ENCODE measurements at regions not wholly inside any gene's neighbourhood (a gene's known extent, or its start where the extent isn't known, plus 50 kb on each side); places are given as distances from the start of the nearest gene placed in this dataset.

- H2AFZ ChIP-seq = no peak overlapping the region
- H3K4me2 ChIP-seq = no peak overlapping the region
- H3K4me3 ChIP-seq = no peak overlapping the region
- no peaks in the 10 kb centered on the region for H3K79me2 ChIP-seq (replicated peaks; ENCODE audit: insufficient read depth)
- Mint-ChIP-seq H3K27me3 (ENCODE audit: insufficient read depth, low read depth, poor library complexity) (peaks cover 1% of the 10 kb centered on the region), H3K9me3 (no peaks in the 10 kb centered on the region), H3K27ac (no peak overlapping the region), H3K4me1 (no peaks in the 10 kb centered on the region), H3K4me3 (no peak overlapping the region), H3K36me3 (ENCODE audit: low read depth) (no peaks in the 10 kb centered on the region)
- DNase-seq (ENCODE audit: low spot score) (no peak), ATAC-seq (no peak)
- H3K27me3 ChIP-seq (ENCODE audit: insufficient read depth) = no peaks in the 10 kb centered on the region
- H3K9me2 ChIP-seq (ENCODE audit: insufficient read depth) = no peaks in the 10 kb centered on the region
- no peaks in the 10 kb centered on the region for H4K20me1 ChIP-seq (replicated peaks; ENCODE audit: insufficient read depth)
- no peaks in the 10 kb centered on the region for H3F3A ChIP-seq (replicated peaks; ENCODE audit: low read depth)
- H3K36me3 ChIP-seq (ENCODE audit: insufficient read depth) = no peaks in the 10 kb centered on the region
- no peaks in the 10 kb centered on the region for H3K4me1 ChIP-seq (ENCODE audit: insufficient read depth)
- no peak for TF ChIP-seq ZNF114 (CRISPR knock-in tag; IDR thresholded peaks at IDR 0.05)
- no peak overlapping the region for H3K27ac ChIP-seq (ENCODE audit: low read depth)
Observed at GRCh38 chr18:73656691-73657090, 490.9 kb downstream of the FBXO15 start.

- H3K4me3 Mint-ChIP-seq = no peak overlapping the region
- H3K27ac Mint-ChIP-seq = no peak overlapping the region
- Histone ChIP-seq H4K20me1 (replicated peaks; ENCODE audit: insufficient read depth) (no peaks in the 10 kb centered on the region), H2AFZ (no peak overlapping the region), H3K79me2 (replicated peaks; ENCODE audit: insufficient read depth) (no peaks in the 10 kb centered on the region), H3K4me2 (no peak overlapping the region), H3K36me3 (ENCODE audit: insufficient read depth) (no peaks in the 10 kb centered on the region), H3K9me2 (ENCODE audit: insufficient read depth) (no peaks in the 10 kb centered on the region), H3K4me1 (ENCODE audit: insufficient read depth) (no peaks in the 10 kb centered on the region), H3F3A (replicated peaks; ENCODE audit: low read depth) (no peaks in the 10 kb centered on the region), H3K4me3 (no peak overlapping the region), H3K27me3 (ENCODE audit: insufficient read depth) (no peaks in the 10 kb centered on the region), H3K27ac (ENCODE audit: low read depth) (no peak overlapping the region)
- no peaks in the 10 kb centered on the region for H3K4me1 Mint-ChIP-seq
- H3K36me3 Mint-ChIP-seq (ENCODE audit: low read depth) = no peaks in the 10 kb centered on the region
- DNase-seq (ENCODE audit: low spot score) (no peak), ATAC-seq (no peak)
- H3K9me3 Mint-ChIP-seq = no peaks in the 10 kb centered on the region
- peaks cover 1% of the 10 kb centered on the region for H3K27me3 Mint-ChIP-seq (ENCODE audit: insufficient read depth, low read depth, poor library complexity)
- no peak for TF ChIP-seq NANOG (IDR thresholded peaks at IDR 0.05; ENCODE audit: borderline replicate concordance)
Observed at GRCh38 chr18:73653827-73654226, 493.8 kb downstream of the FBXO15 start.

GRCh38 chr18:73653251-73653650 is 494.4 kb downstream of the FBXO15 start:
- Histone ChIP-seq H3K4me3 (no peak overlapping the region), H3K27ac (ENCODE audit: low read depth) (no peak overlapping the region), H3K4me1 (ENCODE audit: insufficient read depth) (no peaks in the 10 kb centered on the region), H2AFZ (no peak overlapping the region), H3K4me2 (no peak overlapping the region), H3K79me2 (replicated peaks; ENCODE audit: insufficient read depth) (no peaks in the 10 kb centered on the region), H3K36me3 (ENCODE audit: insufficient read depth) (no peaks in the 10 kb centered on the region), H4K20me1 (replicated peaks; ENCODE audit: insufficient read depth) (no peaks in the 10 kb centered on the region), H3K27me3 (ENCODE audit: insufficient read depth) (no peaks in the 10 kb centered on the region), H3F3A (replicated peaks; ENCODE audit: low read depth) (no peaks in the 10 kb centered on the region), H3K9me2 (ENCODE audit: insufficient read depth) (no peaks in the 10 kb centered on the region)
- no peak overlapping the region for H3K27ac Mint-ChIP-seq
- no peaks in the 10 kb centered on the region for H3K4me1 Mint-ChIP-seq
- no peaks in the 10 kb centered on the region for H3K9me3 Mint-ChIP-seq
- DNase-seq (ENCODE audit: low spot score) = no peak
- no peaks in the 10 kb centered on the region for H3K36me3 Mint-ChIP-seq (ENCODE audit: low read depth)
- H3K27me3 Mint-ChIP-seq (ENCODE audit: insufficient read depth, low read depth, poor library complexity) = peaks cover 1% of the 10 kb centered on the region
- no peak overlapping the region for H3K4me3 Mint-ChIP-seq
- no peak for ATAC-seq
- TF ChIP-seq EZH2phosphoT487 (IDR thresholded peaks at IDR 0.05; ENCODE audit: unreplicated experiment) = no peak
- no peak for TF ChIP-seq POLR2AphosphoS5 (IDR thresholded peaks at IDR 0.05; ENCODE audit: low read depth)
- TF ChIP-seq STAT1 (IDR thresholded peaks at IDR 0.05; ENCODE audit: unreplicated experiment) = no peak
- no peak for TF ChIP-seq JUNB (IDR thresholded peaks at IDR 0.05; ENCODE audit: unreplicated experiment)
- no peak for TF ChIP-seq NANOG (IDR thresholded peaks at IDR 0.05; ENCODE audit: borderline replicate concordance)
- TF ChIP-seq EZH2 (IDR thresholded peaks at IDR 0.05; ENCODE audit: low read depth, unreplicated experiment) = no peak
- TF ChIP-seq REST (IDR thresholded peaks at IDR 0.05; ENCODE audit: unreplicated experiment) = no peak
- no peak for TF ChIP-seq ZNF331 (CRISPR knock-in tag; IDR thresholded peaks at IDR 0.05; ENCODE audit: low read depth)
- TF ChIP-seq ETS1 (IDR thresholded peaks at IDR 0.05) = no peak
- no peak for TF ChIP-seq ZNF114 (CRISPR knock-in tag; IDR thresholded peaks at IDR 0.05)
- no peak for TF ChIP-seq CTCF (conservative IDR thresholded peaks at IDR 0.05; ENCODE audit: low read depth in 2 of 2)

Data from GM23338 (cell line).